ENCODE measurements at regions not wholly inside any gene's neighbourhood (a gene's known extent, or its start where the extent isn't known, plus 50 kb on each side); places are given as distances from the start of the nearest gene placed in this dataset.

DNA sequence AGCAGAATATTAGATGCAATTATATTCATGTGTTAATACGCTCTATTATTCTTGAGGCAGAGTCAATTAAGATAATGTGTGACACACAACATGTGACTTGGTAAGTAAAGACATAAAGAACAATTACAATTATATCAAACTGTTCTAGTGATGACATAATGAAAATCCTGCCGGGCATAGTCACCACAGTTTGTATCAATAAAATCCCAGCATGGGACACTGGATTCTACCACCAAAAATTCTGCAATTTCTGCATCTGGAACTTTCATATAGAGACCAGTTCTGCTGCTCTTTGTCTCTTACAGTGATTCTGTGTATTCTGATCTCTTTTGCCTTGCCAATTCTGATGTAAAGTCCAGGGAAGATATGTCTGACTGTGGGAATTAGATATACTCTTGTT is 495.6 kb upstream of the LRRC4C start:
- TF ChIP-seq CHD2 (IDR thresholded peaks at IDR 0.05; ENCODE audit: low read depth, low read length) (no peak), HDAC2 (CRISPR knock-in tag; IDR thresholded peaks at IDR 0.05) (no peak), PTBP1 (IDR thresholded peaks at IDR 0.05; ENCODE audit: low read depth, low read length, poor library complexity, severe bottlenecking) (no peak), HMGXB3 (CRISPR knock-in tag; IDR thresholded peaks at IDR 0.05; ENCODE audit: borderline replicate concordance) (no peak), ZFP91 (CRISPR knock-in tag; IDR thresholded peaks at IDR 0.05; ENCODE audit: borderline replicate concordance) (no peak), ELK4 (CRISPR knock-in tag; IDR thresholded peaks at IDR 0.05; ENCODE audit: borderline replicate concordance) (no peak), GTF2F1 (IDR thresholded peaks at IDR 0.05; ENCODE audit: low read length) (no peak)
